ENCODE measurements at regions not wholly inside any gene's neighbourhood (a gene's known extent, or its start where the extent isn't known, plus 50 kb on each side); places are given as distances from the start of the nearest gene placed in this dataset.

GRCh38 chr9:129509533-129509928 lies 111.4 kb downstream of the C9orf50 start:
- TF ChIP-seq CTCF (IDR thresholded peaks at IDR 0.05) (no peak), POLR2A (IDR thresholded peaks at IDR 0.05) (no peak)

Measured in heart left ventricle (tissue), 13 donors.